ENCODE measurements at regions not wholly inside any gene's neighbourhood (a gene's known extent, or its start where the extent isn't known, plus 50 kb on each side); places are given as distances from the start of the nearest gene placed in this dataset.
A peak's percentile ranks its signal among the peaks of the same experiment; 100 is the strongest.

DNA sequence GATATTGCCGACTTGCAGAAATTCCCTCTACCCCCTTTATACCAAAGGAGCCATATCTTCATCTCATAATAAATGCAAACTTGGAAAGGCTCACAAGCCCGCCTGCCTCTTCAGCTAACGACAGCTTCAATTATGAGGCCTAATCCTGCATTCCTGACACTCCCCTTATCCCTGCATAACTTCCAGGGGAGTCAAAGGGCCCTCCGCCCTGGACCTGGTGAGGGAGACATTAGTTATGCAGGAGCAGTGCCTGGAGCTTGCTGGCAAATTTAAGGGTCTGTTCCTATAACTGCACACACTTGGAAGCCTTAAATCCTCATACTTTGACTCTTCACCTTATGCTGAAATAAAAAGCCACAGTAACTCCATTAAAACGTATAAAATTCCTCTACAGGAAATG is 617.9 kb downstream of the BNC2 start:
- H3K36me3 Mint-ChIP-seq (ENCODE audit: insufficient read depth): no peaks in the 10 kb centered on the region
- H3K27ac Mint-ChIP-seq: no peak overlapping the region
- H3K9me3 Mint-ChIP-seq: peaks cover 0 to 7% of the 10 kb centered on the region in 2 donors
- H3K27me3 Mint-ChIP-seq: no peaks in the 10 kb centered on the region
- DNase-seq: no peak
- no peak overlapping the region for H3K4me3 Mint-ChIP-seq
- no peaks in the 10 kb centered on the region for H3K4me1 Mint-ChIP-seq (ENCODE audit: low read depth in 2 of 2)
- ATAC-seq (replicated peaks): no peak

DNA sequence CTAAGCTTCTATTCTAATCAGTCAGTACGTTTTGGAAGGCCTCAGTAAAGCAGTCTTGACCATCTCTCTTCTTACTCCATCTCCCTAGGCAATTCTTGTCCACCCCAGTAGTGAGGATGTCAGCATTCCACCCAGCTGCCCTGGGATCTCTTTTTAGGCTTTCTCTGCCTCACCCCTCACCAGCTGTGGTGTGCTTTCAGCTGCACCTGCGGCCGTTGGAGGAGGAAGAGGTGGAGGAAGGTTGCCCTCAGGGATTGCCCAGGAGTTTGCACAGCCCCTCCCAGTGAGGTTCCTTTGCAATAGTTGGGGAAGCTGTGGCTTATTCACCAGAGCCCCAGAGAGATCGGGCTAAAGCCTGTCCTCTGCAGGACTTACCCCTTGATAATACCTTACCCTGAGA is 615.8 kb downstream of the BNC2 start:
- Mint-ChIP-seq H3K4me1 (ENCODE audit: low read depth in 2 of 2) (no peaks in the 10 kb centered on the region), H3K27me3 (no peaks in the 10 kb centered on the region), H3K36me3 (ENCODE audit: insufficient read depth) (no peaks in the 10 kb centered on the region), H3K4me3 (no peak overlapping the region), H3K9me3 (peaks cover 0 to 8% of the 10 kb centered on the region in 2 donors), H3K27ac (no peak overlapping the region)
- ATAC-seq (replicated peaks): no peak
- no peak for DNase-seq

DNA sequence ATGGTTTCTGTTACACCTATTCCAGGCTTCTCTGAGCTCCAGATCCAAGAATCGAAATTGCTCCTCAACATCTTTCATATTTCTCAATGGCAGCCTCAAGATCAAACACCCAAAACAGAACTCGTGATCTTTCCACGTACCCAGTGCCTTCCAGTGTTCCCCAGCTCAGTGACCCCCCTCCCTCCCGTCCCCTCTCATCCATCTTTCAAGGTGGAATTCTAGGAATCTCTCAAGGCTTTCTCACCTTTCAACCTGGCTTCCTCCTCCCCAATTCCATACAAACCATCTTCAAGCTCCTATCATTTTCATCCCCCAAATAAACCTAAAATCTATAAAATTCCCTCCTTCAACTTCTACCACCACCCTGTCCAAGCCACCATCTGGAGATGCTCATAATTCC is 615.3 kb downstream of the BNC2 start:
- ATAC-seq (replicated peaks) (no peak), DNase-seq (no peak)
- no peak overlapping the region for H3K27ac Mint-ChIP-seq
- no peak overlapping the region for H3K4me3 Mint-ChIP-seq
- no peaks in the 10 kb centered on the region for H3K36me3 Mint-ChIP-seq (ENCODE audit: insufficient read depth)
- H3K27me3 Mint-ChIP-seq: no peaks in the 10 kb centered on the region
- H3K9me3 Mint-ChIP-seq: peaks cover 0 to 8% of the 10 kb centered on the region in 2 donors
- H3K4me1 Mint-ChIP-seq (ENCODE audit: low read depth in 2 of 2): no peaks in the 10 kb centered on the region

DNA sequence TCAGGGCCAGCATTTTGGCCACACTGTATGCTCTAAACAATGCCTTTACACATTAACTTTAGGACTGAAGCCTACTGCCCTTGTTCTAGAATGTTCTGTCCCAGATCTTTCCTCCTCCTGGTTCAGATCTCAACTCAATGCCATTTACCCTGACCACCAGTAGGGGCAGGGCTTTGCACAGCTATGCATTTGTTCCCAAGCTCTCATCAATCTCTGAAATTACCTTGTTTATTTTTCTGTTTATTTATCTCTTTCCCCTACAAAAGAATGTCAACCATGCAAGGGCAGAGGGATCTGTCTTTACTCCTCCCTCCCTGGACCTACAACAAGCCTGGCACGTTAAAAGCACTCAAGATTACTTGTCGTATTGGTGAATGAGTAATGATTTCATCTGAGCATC is 612.9 kb downstream of the BNC2 start:
- Mint-ChIP-seq H3K4me3 (no peak overlapping the region), H3K27ac (no peak overlapping the region), H3K27me3 (no peaks in the 10 kb centered on the region), H3K36me3 (ENCODE audit: insufficient read depth) (no peaks in the 10 kb centered on the region), H3K9me3 (peaks cover 6 to 7% of the 10 kb centered on the region in 2 donors), H3K4me1 (ENCODE audit: low read depth in 2 of 2) (no peaks in the 10 kb centered on the region)
- no peak for DNase-seq
- no peak for ATAC-seq (replicated peaks)

DNA sequence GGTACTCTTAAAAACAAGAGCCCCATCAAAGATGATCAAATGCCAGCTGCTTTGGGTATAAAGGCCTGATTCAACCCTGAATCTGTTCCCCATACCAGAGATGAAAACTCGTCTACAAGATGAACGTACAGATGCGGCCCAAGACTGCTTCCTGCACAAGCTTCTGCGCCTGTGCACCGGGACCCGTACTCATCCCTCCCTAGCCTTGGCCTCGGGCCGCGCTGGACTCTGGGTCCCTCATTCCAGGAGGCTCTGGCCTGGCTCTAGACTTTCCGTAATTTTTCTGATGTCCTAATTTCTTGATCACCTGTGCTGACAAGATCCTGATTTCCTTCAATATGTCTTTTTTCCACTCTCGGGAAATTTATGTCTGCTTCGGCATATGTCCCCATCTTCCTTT is 612.3 kb downstream of the BNC2 start:
- H3K36me3 Mint-ChIP-seq (ENCODE audit: insufficient read depth): no peaks in the 10 kb centered on the region
- H3K27ac Mint-ChIP-seq: no peak overlapping the region
- H3K4me1 Mint-ChIP-seq (ENCODE audit: low read depth in 2 of 2): no peaks in the 10 kb centered on the region
- no peak for DNase-seq
- H3K9me3 Mint-ChIP-seq: peaks cover 6 to 7% of the 10 kb centered on the region in 2 donors
- no peak for ATAC-seq (replicated peaks)
- H3K4me3 Mint-ChIP-seq: no peak overlapping the region
- no peaks in the 10 kb centered on the region for H3K27me3 Mint-ChIP-seq

DNA sequence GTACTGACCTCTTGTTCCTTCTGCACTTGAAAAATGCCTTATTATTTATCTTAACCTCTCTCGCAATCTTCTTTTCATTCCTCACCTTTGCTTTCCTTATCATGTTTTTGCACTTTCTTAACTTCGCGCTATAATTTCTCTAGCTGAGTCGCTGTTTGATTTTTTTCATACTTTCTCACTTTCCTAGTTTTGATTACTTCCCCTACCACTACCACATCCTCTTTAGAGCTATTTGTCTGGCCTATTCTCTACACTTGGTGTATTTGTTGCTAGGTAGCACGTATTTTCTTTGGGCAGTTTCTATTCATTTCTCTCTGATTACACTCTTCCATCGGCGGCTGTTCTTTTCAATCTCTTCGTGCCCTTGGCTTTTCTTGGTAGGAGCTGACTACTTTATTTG is 611.8 kb downstream of the BNC2 start:
- ATAC-seq (replicated peaks) (no peak), DNase-seq (no peak)
- no peaks in the 10 kb centered on the region for H3K4me1 Mint-ChIP-seq (ENCODE audit: low read depth in 2 of 2)
- peaks cover 6 to 7% of the 10 kb centered on the region in 2 donors for H3K9me3 Mint-ChIP-seq
- H3K36me3 Mint-ChIP-seq (ENCODE audit: insufficient read depth): no peaks in the 10 kb centered on the region
- no peaks in the 10 kb centered on the region for H3K27me3 Mint-ChIP-seq
- no peak overlapping the region for H3K27ac Mint-ChIP-seq
- no peak overlapping the region for H3K4me3 Mint-ChIP-seq

DNA sequence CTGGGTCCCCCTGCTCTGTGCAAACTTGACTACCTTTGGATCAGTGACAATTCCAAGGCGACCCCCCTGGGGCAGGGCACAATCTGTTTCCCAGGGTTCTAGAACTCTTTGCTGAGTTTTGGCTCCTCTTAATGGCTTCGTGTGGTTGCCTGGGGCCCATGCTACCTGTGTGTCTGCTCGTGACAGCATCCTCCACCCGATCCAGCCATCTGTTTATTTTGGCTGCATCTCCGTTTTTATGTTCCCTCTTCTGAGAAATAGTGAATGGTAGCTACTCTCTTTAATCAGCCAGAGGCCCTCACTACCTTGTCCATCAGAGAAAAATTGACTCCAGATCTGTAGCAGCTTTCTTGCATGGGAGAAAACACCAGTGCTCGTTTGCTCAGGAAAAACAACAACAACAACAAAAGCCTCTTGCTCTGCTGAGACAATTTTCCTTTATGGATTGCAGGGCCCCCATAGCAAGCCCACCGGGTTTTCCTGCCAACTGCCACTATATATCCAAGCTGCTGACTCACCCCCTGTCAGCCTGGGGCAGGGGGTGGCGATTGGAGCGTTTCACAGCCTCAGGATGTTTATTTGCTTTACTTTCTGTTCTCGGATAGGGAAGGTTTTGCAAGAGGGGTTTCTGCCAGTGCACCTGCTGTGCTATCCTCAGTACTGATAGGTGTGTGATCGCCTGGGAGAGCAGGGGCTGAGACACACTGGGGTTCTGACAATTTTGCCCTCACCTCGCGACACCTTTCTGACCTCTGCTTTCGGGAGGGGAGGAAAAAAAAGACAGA is 607.8 kb downstream of the BNC2 start:
- no peak for DNase-seq
- no peaks in the 10 kb centered on the region for H3K36me3 Mint-ChIP-seq (ENCODE audit: insufficient read depth)
- no peak for ATAC-seq (replicated peaks)
- H3K27me3 Mint-ChIP-seq: no peaks in the 10 kb centered on the region
- no peak overlapping the region for H3K4me3 Mint-ChIP-seq
- H3K9me3 Mint-ChIP-seq: peaks cover 2 to 14% of the 10 kb centered on the region in 2 donors
- H3K4me1 Mint-ChIP-seq (ENCODE audit: low read depth in 2 of 2): peaks cover 0 to 5% of the 10 kb centered on the region in 2 donors
- H3K27ac Mint-ChIP-seq: no peak overlapping the region

DNA sequence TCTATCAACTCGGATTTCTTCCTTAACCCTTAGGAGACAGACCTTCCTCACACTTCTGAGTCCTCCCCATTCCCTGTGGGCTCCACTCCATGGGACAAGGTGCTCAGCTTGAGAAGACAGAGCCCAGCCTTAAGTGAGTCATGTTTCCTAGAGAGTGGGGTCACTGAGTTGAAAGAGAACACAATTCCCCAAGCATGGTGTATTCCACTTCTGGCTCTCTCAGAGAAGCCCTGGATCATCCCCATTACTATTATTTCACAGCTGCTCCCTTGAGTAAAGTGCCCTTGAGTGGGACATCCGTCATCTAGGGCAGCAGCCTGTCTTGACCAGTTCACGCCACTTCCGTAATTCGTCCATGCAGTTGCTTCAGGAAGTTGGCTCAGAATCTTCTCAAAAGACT is 604.8 kb downstream of the BNC2 start:
- Mint-ChIP-seq H3K4me3 (no peak overlapping the region), H3K27me3 (no peaks in the 10 kb centered on the region), H3K4me1 (ENCODE audit: low read depth in 2 of 2) (peaks cover 0 to 5% of the 10 kb centered on the region in 2 donors), H3K27ac (no peak overlapping the region), H3K36me3 (ENCODE audit: insufficient read depth) (no peaks in the 10 kb centered on the region), H3K9me3 (peaks cover 2 to 26% of the 10 kb centered on the region in 2 donors)
- DNase-seq (no peak), ATAC-seq (replicated peaks) (no peak)

DNA sequence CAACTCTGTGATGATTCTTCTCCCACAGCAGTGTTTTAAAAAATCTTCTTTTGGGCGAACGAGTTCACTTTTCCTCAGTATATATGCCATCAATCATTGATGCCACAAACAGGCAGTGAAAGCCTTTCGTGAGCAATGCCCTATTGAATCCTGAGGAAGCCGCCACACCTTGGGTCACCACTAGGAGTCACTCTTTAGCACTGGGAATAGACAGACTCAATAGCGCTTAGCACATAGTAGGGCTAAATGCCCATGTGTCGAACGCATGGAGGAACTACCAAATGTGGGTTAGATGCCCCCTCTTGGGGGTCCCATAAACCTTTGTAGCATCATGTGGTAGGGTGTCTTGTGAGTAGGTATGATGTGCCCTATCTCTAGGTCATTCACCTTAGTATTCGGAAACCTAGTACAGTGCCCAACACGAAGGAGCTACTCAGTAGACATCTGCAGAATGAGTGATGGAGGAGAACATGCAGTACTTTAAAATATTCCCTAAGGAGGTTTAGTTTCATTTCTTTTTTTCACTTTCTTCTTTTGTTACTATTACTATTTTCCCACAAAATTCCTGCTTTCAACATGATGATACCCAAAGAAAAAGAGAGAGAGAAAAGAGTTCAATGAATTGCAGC is 603.7 kb downstream of the BNC2 start:
- Mint-ChIP-seq H3K36me3 (ENCODE audit: insufficient read depth) (no peaks in the 10 kb centered on the region), H3K4me3 (no peak overlapping the region), H3K4me1 (ENCODE audit: low read depth in 2 of 2) (peaks cover 0 to 5% of the 10 kb centered on the region in 2 donors), H3K9me3 (peaks cover 2 to 26% of the 10 kb centered on the region in 2 donors), H3K27me3 (no peaks in the 10 kb centered on the region), H3K27ac (peak overlapping the region in 1 of 2 donors; percentile 33)
- ATAC-seq (replicated peaks) (no peak), DNase-seq (no peak)

DNA sequence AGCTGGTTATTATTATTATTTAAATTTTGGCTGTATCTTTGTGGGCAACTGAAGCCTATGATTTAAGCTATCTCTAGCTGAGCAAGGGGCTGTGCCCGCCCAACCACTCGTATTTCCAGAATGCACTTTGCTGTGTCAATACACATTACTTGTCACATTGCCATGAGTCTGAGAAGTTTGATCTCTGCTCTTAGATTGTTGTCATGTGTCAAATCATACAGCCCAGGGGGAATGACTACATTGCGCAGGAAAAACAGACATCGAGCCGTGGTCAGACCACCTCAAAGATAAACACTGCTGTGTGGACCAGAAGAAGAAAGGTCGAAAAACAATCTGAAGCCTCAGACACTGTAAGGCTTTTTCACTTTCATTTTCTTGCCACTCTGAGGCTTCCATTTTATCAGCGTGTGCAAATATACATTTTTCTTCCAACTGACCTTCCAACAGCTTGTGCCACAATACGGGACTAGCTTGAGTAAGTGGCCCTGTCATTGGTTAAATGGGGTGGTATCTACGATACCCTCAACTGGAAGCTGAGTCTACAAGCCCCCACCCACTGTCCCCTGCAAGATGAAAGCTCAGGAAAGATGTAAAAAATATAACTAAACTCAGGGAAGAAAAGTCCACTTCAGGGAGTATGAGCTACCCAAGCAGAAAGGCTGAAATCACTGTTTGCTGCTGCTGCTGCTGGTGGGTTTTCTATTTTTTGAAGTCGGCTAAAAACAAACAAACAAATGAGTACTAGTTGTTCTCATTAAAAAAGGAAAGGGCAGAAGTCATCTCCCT is 603.0 kb downstream of the BNC2 start:
- H3K9me3 Mint-ChIP-seq: peaks cover 2 to 20% of the 10 kb centered on the region in 2 donors
- ATAC-seq (replicated peaks) (no peak), DNase-seq (no peak)
- peak overlapping the region in 1 of 2 donors; percentile 33 for H3K27ac Mint-ChIP-seq
- H3K36me3 Mint-ChIP-seq (ENCODE audit: insufficient read depth): no peaks in the 10 kb centered on the region
- peak overlapping the region in 1 of 2 donors; percentile 9 for H3K4me3 Mint-ChIP-seq
- H3K27me3 Mint-ChIP-seq: no peaks in the 10 kb centered on the region
- H3K4me1 Mint-ChIP-seq (ENCODE audit: low read depth in 2 of 2): peaks cover 0 to 5% of the 10 kb centered on the region in 2 donors

DNA sequence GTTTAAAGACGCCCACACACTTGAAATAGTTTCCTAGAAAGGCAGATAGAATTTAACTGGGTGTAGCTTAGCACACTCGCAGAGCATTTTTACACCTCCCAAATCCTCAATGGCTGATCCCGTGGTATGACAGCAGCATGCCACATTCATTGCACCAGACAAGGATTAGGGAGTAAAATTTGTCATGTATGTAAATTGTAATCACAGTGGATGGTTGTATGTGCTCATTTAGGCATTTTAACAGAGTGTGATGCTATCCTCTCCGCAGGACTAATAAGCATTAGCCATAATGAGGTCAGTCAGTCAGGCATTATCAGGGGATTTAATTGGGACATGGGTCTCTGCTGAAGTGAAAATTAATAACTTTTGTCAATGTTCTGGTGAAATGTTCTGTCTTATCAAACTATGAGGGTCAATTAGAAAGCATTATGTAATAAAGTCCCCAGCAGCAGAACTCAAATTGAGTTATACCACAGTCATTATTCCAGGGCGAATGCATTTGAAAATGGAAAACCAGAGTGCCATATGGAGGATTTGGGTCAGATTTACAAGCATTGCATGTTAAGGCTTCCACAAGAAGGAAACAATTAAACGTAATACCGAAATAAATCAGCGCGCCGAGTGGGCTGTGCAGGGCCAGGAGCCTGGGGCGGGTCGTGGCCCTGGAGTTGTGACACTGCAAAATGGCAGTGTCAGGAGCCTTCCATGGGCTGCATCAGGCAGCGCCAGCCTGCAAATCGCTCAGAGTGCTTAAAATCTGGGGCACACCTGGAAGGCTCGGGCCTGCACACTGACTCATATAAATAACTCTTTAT is 602.2 kb downstream of the BNC2 start:
- peaks cover 0 to 5% of the 10 kb centered on the region in 2 donors for H3K4me1 Mint-ChIP-seq (ENCODE audit: low read depth in 2 of 2)
- DNase-seq (no peak), ATAC-seq (replicated peaks) (no peak)
- peaks cover 2 to 19% of the 10 kb centered on the region in 2 donors for H3K9me3 Mint-ChIP-seq
- no peaks in the 10 kb centered on the region for H3K27me3 Mint-ChIP-seq
- no peak overlapping the region for H3K27ac Mint-ChIP-seq
- no peak overlapping the region for H3K4me3 Mint-ChIP-seq
- no peaks in the 10 kb centered on the region for H3K36me3 Mint-ChIP-seq (ENCODE audit: insufficient read depth)

DNA sequence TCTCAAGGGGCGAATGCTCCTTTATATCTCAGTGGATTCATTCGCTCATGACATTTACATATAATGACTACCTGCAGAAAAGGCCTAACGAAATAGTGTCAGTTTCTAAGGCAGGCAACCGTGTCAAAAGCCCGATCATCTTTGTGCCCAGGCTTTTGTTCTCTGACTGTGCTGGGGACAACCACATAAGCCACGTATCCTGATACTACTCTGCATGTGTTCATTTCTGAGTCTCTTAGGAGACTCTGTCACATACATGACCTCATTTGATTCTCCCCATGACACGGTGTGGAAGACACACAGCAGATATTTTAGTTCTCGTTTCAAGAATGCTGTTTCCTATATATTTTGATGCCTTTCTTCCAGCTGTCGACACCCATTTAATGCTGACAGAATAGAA is 598.5 kb downstream of the BNC2 start:
- no peaks in the 10 kb centered on the region for H3K36me3 Mint-ChIP-seq (ENCODE audit: insufficient read depth)
- peaks cover 5 to 19% of the 10 kb centered on the region in 2 donors for H3K9me3 Mint-ChIP-seq
- DNase-seq: no peak
- peaks cover 0 to 5% of the 10 kb centered on the region in 2 donors for H3K4me1 Mint-ChIP-seq (ENCODE audit: low read depth in 2 of 2)
- no peaks in the 10 kb centered on the region for H3K27me3 Mint-ChIP-seq
- ATAC-seq (replicated peaks): no peak
- H3K27ac Mint-ChIP-seq: no peak overlapping the region
- H3K4me3 Mint-ChIP-seq: no peak overlapping the region

DNA sequence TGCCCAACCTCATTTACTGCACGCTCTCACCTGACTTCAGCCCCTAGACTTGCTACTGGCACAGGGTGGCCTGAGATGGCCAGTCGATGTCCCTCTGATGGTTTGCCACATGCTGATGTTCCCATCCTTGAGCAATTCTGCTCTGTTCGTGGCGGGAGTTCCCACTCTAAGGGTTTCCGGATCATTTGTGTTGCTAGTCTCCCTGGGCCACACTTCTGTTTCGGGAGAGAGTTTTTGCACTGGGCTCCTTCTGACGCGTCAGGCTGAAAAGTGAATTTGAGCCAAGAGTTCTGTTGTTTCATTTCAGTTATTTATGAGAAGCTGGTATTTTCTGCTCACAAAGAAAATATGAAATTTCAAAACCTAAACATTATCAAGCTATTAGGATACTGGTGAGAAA is 597.7 kb downstream of the BNC2 start:
- Mint-ChIP-seq H3K36me3 (ENCODE audit: insufficient read depth) (no peaks in the 10 kb centered on the region), H3K4me1 (ENCODE audit: low read depth in 2 of 2) (no peaks in the 10 kb centered on the region), H3K9me3 (peaks cover 5 to 19% of the 10 kb centered on the region in 2 donors), H3K4me3 (no peak overlapping the region), H3K27me3 (no peaks in the 10 kb centered on the region), H3K27ac (no peak overlapping the region)
- ATAC-seq (replicated peaks) (no peak), DNase-seq (no peak)
